GM12878 (cell line): ENCODE measurements at regions not wholly inside any gene's neighbourhood (a gene's known extent, or its start where the extent isn't known, plus 50 kb on each side); places are given as distances from the start of the nearest gene placed in this dataset.

Experiments
- ATAC-seq: fragments of 200-7000 bp; cut with Tn5 transposase; 3 replicates; pipeline ENCODE4 v1.9.1; 2020; ENCODE audit warnings: mild to moderate bottlenecking, moderate library complexity
- BruUV-seq: library from RNA; stranded (reverse); fragments of 400-500 nt; replicated peaks from 2 replicates; lab custom pipeline; 2021; lab: Mats Ljungman, UMichigan
- CTCF ChIA-PET: fragments of 300-600 bp; sonication (Branson Sonifier 250); formaldehyde crosslinking; extraction: SDS; loops from one replicate; lab custom pipeline; 2021; ENCODE audit warnings: inconsistent platforms; lab: Yijun Ruan, JAX
- POLR2A ChIA-PET: fragments of 350-600 bp; formaldehyde crosslinking; extraction: SDS; loops from one replicate; lab custom pipeline; 2021; ENCODE audit warnings: inconsistent platforms; lab: Charles Lee
- RAD21 ChIA-PET: fragments of 300-600 bp; sonication (Branson Sonifier 250); formaldehyde crosslinking; loops from one replicate; lab custom pipeline; 2023; ENCODE audit warnings: antibody characterized with exemption; ENCODE audit not compliant: unreplicated experiment; lab: Charles Lee
- SMC1A ChIA-PET: fragments of 300-600 bp; sonication (Branson Sonifier 250); formaldehyde crosslinking; loops from one replicate; lab custom pipeline; 2023; ENCODE audit not compliant: unreplicated experiment, uncharacterized antibody; lab: Charles Lee
- DNase-seq: peaks from one replicate; pipeline ENCODE4 v3.0.0-alpha.2; 2011; ENCODE audit warnings: low read depth, low spot score
- FAIRE-seq: peaks from 3 replicates; lab custom pipeline; 2011; peaks lifted over from hg19 to GRCh38; lab: Jason Lieb, UNC
- H2AFZ ChIP-seq: 2 replicates; pipeline ENCODE4 v1.6.0; 2011; ENCODE audit warnings: low read depth, low read length, control low read depth; ENCODE audit not compliant: control insufficient read depth
- H3K27ac ChIP-seq: 2 replicates; pipeline ENCODE4 v1.5.1; 2011; ENCODE audit warnings: control low read depth; ENCODE audit not compliant: control insufficient read depth, insufficient read depth
- H3K27me3 ChIP-seq, 2 experiments: replicated peaks in 1 of 2; 2 replicates each; pipeline versions ENCODE4 v1.6.0 to v1.6.1; 2011; ENCODE audit warnings: low read length in 1 of 2; ENCODE audit not compliant: control insufficient read depth in 2 of 2, insufficient read depth in 2 of 2
- H3K36me3 ChIP-seq, 2 experiments: 2 replicates each; pipeline ENCODE4 v1.5.1; 2011; ENCODE audit warnings: low read length in 1 of 2; ENCODE audit not compliant: control insufficient read depth in 2 of 2, insufficient read depth in 2 of 2
- H3K4me1 ChIP-seq: 2 replicates; pipeline ENCODE4 v1.6.1; 2011; ENCODE audit warnings: mild to moderate bottlenecking, low read length, moderate library complexity, mixed read lengths; ENCODE audit not compliant: control insufficient read depth, insufficient read depth
- H3K4me2 ChIP-seq: 2 replicates; pipeline ENCODE4 v1.6.0; 2011; ENCODE audit warnings: control low read depth; ENCODE audit not compliant: control insufficient read depth, insufficient read depth
- H3K4me3 ChIP-seq: fragments of 200-600 bp; sonication (generic); 2 replicates; pipeline ENCODE4 v1.5.1; 2016
- H3K79me2 ChIP-seq: 2 replicates; pipeline ENCODE4 v1.6.0; 2011; ENCODE audit warnings: low read length; ENCODE audit not compliant: control insufficient read depth, insufficient read depth
- H3K9ac ChIP-seq: 2 replicates; pipeline ENCODE4 v1.8.0; 2011; ENCODE audit warnings: low read length, control low read depth, mixed read lengths; ENCODE audit not compliant: control insufficient read depth, insufficient read depth
- H3K9me3 ChIP-seq: replicated peaks from 3 replicates; pipeline ENCODE4 v1.5.1; 2011; ENCODE audit warnings: mild to moderate bottlenecking, low read length; ENCODE audit not compliant: control insufficient read depth, insufficient read depth
- H4K20me1 ChIP-seq: 2 replicates; pipeline ENCODE4 v1.6.0; 2011; ENCODE audit not compliant: control insufficient read depth, insufficient read depth
- KAT2A ChIP-seq: conservative IDR thresholded peaks from 2 replicates; pipeline ENCODE4 v1.6.1; 2011; ENCODE audit warnings: low read depth, low read length; ENCODE audit not compliant: control insufficient read depth
- TARDBP ChIP-seq: IDR thresholded peaks from 2 replicates; pipeline ENCODE4 v1.6.1; 2016; ENCODE audit warnings: borderline replicate concordance
- TCF3 ChIP-seq: IDR thresholded peaks from 2 replicates; pipeline ENCODE4 v1.6.1; 2012; ENCODE audit warnings: low read depth, mild to moderate bottlenecking, low read length, borderline replicate concordance; ENCODE audit not compliant: insufficient read depth
- WGBS: methylation state at CpG from one replicate; pipeline ENCODE4 v1.1.6; 2016; ENCODE audit warnings: low lambda C conversion rate; ENCODE audit not compliant: insufficient replicate concordance, insufficient coverage; ENCODE audit errors: missing lambda C conversion rate; 5-methylcytosine and 5-hydroxymethylcytosine counted together
- in situ Hi-C: fragments of 300-500 bp; cut with MboI; formaldehyde crosslinking; loops from 9 replicates; pipeline ENCODE4 v1.14.3; 2018; ENCODE audit warnings: mixed read lengths
- intact Hi-C: fragments of 100-400 bp; cut with micrococcal nuclease; formaldehyde crosslinking; loops from one replicate; pipeline ENCODE4 v1.14.2; 2022; ENCODE audit not compliant: unreplicated experiment
- TF ChIP-seq, protein P1 (sequence below): fragments of 450-650 bp; IDR thresholded peaks from 2 replicates; pipeline ENCODE4 v1.6.1; 2016; ENCODE audit warnings: mild to moderate bottlenecking, moderate library complexity, borderline replicate concordance
- TF ChIP-seq, protein P2 (sequence below): IDR thresholded peaks from 2 replicates; pipeline ENCODE4 v1.6.1; 2011; ENCODE audit warnings: low read depth, low read length, improper control_type of control experiment, borderline replicate concordance

DNA sequence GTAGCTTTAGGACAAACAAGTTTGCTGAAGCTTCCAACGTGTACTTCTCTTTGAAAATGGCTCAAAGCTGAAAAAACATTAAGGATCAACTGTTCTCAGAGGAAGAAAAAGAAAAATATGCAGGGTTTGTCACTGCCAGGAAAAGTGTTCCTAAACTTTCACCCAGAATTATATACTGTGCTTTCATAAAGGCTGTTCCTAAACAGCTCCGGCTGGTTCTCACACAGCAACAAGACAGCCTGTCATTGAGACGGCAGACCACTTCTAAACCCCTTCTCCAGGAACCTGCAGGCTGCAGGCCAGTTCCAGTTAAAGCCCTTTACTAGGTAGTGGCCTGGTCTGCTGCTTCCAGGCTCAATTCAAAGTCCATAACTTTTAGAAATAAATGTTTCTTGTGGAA, 97.4 kb upstream of the SOX4 start:
- ATAC-seq (no peak), FAIRE-seq (no peak), DNase-seq (no peak)
- TF ChIP-seq, protein P1, sequence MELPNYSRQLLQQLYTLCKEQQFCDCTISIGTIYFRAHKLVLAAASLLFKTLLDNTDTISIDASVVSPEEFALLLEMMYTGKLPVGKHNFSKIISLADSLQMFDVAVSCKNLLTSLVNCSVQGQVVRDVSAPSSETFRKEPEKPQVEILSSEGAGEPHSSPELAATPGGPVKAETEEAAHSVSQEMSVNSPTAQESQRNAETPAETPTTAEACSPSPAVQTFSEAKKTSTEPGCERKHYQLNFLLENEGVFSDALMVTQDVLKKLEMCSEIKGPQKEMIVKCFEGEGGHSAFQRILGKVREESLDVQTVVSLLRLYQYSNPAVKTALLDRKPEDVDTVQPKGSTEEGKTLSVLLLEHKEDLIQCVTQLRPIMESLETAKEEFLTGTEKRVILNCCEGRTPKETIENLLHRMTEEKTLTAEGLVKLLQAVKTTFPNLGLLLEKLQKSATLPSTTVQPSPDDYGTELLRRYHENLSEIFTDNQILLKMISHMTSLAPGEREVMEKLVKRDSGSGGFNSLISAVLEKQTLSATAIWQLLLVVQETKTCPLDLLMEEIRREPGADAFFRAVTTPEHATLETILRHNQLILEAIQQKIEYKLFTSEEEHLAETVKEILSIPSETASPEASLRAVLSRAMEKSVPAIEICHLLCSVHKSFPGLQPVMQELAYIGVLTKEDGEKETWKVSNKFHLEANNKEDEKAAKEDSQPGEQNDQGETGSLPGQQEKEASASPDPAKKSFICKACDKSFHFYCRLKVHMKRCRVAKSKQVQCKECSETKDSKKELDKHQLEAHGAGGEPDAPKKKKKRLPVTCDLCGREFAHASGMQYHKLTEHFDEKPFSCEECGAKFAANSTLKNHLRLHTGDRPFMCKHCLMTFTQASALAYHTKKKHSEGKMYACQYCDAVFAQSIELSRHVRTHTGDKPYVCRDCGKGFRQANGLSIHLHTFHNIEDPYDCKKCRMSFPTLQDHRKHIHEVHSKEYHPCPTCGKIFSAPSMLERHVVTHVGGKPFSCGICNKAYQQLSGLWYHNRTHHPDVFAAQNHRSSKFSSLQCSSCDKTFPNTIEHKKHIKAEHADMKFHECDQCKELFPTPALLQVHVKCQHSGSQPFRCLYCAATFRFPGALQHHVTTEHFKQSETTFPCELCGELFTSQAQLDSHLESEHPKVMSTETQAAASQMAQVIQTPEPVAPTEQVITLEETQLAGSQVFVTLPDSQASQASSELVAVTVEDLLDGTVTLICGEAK, result no peak
- TF ChIP-seq KAT2A (no peak), TARDBP (no peak), TCF3 (no peak)
- TF ChIP-seq, protein P2, sequence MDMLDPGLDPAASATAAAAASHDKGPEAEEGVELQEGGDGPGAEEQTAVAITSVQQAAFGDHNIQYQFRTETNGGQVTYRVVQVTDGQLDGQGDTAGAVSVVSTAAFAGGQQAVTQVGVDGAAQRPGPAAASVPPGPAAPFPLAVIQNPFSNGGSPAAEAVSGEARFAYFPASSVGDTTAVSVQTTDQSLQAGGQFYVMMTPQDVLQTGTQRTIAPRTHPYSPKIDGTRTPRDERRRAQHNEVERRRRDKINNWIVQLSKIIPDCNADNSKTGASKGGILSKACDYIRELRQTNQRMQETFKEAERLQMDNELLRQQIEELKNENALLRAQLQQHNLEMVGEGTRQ, result no peak
- ChIA-PET RAD21 (no interaction called here), SMC1A (interaction anchor here (1.3 kb wide), 1 partner anchor 10 kb away, joined by 3 read pairs; no protein-coding TSS in a partner anchor), CTCF (no interaction called here), POLR2A (no interaction called here)
- Histone ChIP-seq H3K4me2 (no peak overlapping the region), H3K4me1 (no peaks in the 10 kb centered on the region), H3K9me3 (no peaks in the 10 kb centered on the region), H2AFZ (no peak overlapping the region), H3K27ac (no peak overlapping the region), H4K20me1 (no peaks in the 10 kb centered on the region), H3K4me3 (no peak overlapping the region), H3K79me2 (no peaks in the 10 kb centered on the region), H3K9ac (no peak overlapping the region), H3K36me3 (no peaks in the 10 kb centered on the region), H3K27me3 (no peaks in the 10 kb centered on the region)
- intact Hi-C loops (no loop called here), in situ Hi-C loops (no loop called here)
- BruUV-seq, result no TSS peak
- WGBS, result 32% methylated on average over 3 of the region's 3 CpGs
